GM18870 (cell line): ENCODE measurements at regions not wholly inside any gene's neighbourhood (a gene's known extent, or its start where the extent isn't known, plus 50 kb on each side); places are given as distances from the start of the nearest gene placed in this dataset.
"Not testable (repeated sequence)": the region's sequence is repeated elsewhere in the genome, so short reads cannot be mapped to it uniquely, and the experiment has no call there.

Source experiments
- ATAC-seq: cut with Tn5 transposase; IDR thresholded peaks from one replicate; pipeline ENCODE4 v1.9.1; 2021; ENCODE audit warnings: moderate library complexity; ENCODE audit not compliant: unreplicated experiment

GRCh38 chr2:12555012-12555645, 161.6 kb upstream of the TRIB2 start:
- no peak for ATAC-seq

GRCh38 chr2:12556762-12557161, 160.0 kb upstream of the TRIB2 start:
- ATAC-seq, result no peak

- ATAC-seq, result no peak
Observed at GRCh38 chr2:12557688-12558087, 159.0 kb upstream of the TRIB2 start.

GRCh38 chr2:12558519-12558918, 158.2 kb upstream of the TRIB2 start:
- no peak for ATAC-seq

GRCh38 chr2:12560618-12561017, 156.1 kb upstream of the TRIB2 start:
- ATAC-seq, result no peak

- no peak for ATAC-seq
Observed at GRCh38 chr2:12567411-12567810, 149.3 kb upstream of the TRIB2 start.

- ATAC-seq, result not testable (repeated sequence)
Observed at GRCh38 chr2:12569510-12569909, 147.2 kb upstream of the TRIB2 start.

GRCh38 chr2:12569929-12570328, 146.8 kb upstream of the TRIB2 start:
- ATAC-seq, result not testable (repeated sequence)

- ATAC-seq, result no peak
Observed at GRCh38 chr2:12577091-12577490, 139.6 kb upstream of the TRIB2 start.

- no peak for ATAC-seq
Observed at GRCh38 chr2:12577567-12578253, 139.0 kb upstream of the TRIB2 start.

GRCh38 chr2:12579018-12579417, 137.7 kb upstream of the TRIB2 start:
- ATAC-seq, result no peak

- ATAC-seq, result no peak
Observed at GRCh38 chr2:12584338-12584737, 132.4 kb upstream of the TRIB2 start.

- no peak for ATAC-seq
Observed at GRCh38 chr2:12585784-12586183, 131.0 kb upstream of the TRIB2 start.

GRCh38 chr2:12587228-12587627, 129.5 kb upstream of the TRIB2 start:
- no peak for ATAC-seq

- peak; percentile 93 for ATAC-seq
Observed at GRCh38 chr2:12587729-12588522, 128.8 kb upstream of the TRIB2 start.

- no peak for ATAC-seq
Observed at GRCh38 chr2:12588986-12589385, 127.8 kb upstream of the TRIB2 start.

- ATAC-seq, result no peak
Observed at GRCh38 chr2:12589802-12590320, 126.9 kb upstream of the TRIB2 start.

- no peak for ATAC-seq
Observed at GRCh38 chr2:12592296-12592695, 124.4 kb upstream of the TRIB2 start.

- ATAC-seq, result no peak
Observed at GRCh38 chr2:12594590-12594989, 122.1 kb upstream of the TRIB2 start.

GRCh38 chr2:12596771-12597170, 120.0 kb upstream of the TRIB2 start:
- no peak for ATAC-seq

GRCh38 chr2:12597610-12598009, 119.1 kb upstream of the TRIB2 start:
- ATAC-seq, result no peak

GRCh38 chr2:12602661-12603060, 114.1 kb upstream of the TRIB2 start:
- no peak for ATAC-seq
